HG03460 (cell line): ENCODE measurements at regions not wholly inside any gene's neighbourhood (a gene's known extent, or its start where the extent isn't known, plus 50 kb on each side); places are given as distances from the start of the nearest gene placed in this dataset.

ENCODE experiments used
- ATAC-seq: cut with Tn5 transposase; IDR thresholded peaks from one replicate; pipeline ENCODE4 v1.9.1; 2021; ENCODE audit not compliant: unreplicated experiment

GRCh38 chr12:115473257-115473956 is 789.4 kb upstream of the TBX3 start:
- ATAC-seq, result no peak

GRCh38 chr12:115472852-115473251 is 788.9 kb upstream of the TBX3 start:
- ATAC-seq, result no peak

GRCh38 chr12:115470977-115471376 is 787.0 kb upstream of the TBX3 start:
- ATAC-seq, result no peak

- no peak for ATAC-seq
These were observed 786.6 kb upstream of the TBX3 start for GRCh38 chr12:115470526-115470925.

- no peak for ATAC-seq
These were observed 784.1 kb upstream of the TBX3 start for GRCh38 chr12:115468087-115468510.

- ATAC-seq, result no peak
These were observed 783.6 kb upstream of the TBX3 start for GRCh38 chr12:115467531-115467930.

GRCh38 chr12:115466076-115466475 is 782.1 kb upstream of the TBX3 start:
- no peak for ATAC-seq

- ATAC-seq, result no peak
These were observed 780.7 kb upstream of the TBX3 start for GRCh38 chr12:115464661-115465060.

GRCh38 chr12:115464111-115464581 is 780.2 kb upstream of the TBX3 start:
- no peak for ATAC-seq

GRCh38 chr12:115461401-115461800 is 777.4 kb upstream of the TBX3 start:
- no peak for ATAC-seq

GRCh38 chr12:115457798-115458197 is 773.8 kb upstream of the TBX3 start:
- no peak for ATAC-seq

- no peak for ATAC-seq
These were observed 773.1 kb upstream of the TBX3 start for GRCh38 chr12:115456946-115457689.

- no peak for ATAC-seq
These were observed 771.3 kb upstream of the TBX3 start for GRCh38 chr12:115455268-115455681.

- ATAC-seq, result no peak
These were observed 768.8 kb upstream of the TBX3 start for GRCh38 chr12:115452751-115453281.

GRCh38 chr12:115451780-115452736 is 768.1 kb upstream of the TBX3 start:
- no peak for ATAC-seq

- ATAC-seq, result no peak
These were observed 767.3 kb upstream of the TBX3 start for GRCh38 chr12:115451151-115451779.

- ATAC-seq, result no peak
These were observed 766.7 kb upstream of the TBX3 start for GRCh38 chr12:115450710-115451109.

GRCh38 chr12:115450017-115450416 is 766.0 kb upstream of the TBX3 start:
- ATAC-seq, result no peak

GRCh38 chr12:115449526-115449925 is 765.6 kb upstream of the TBX3 start:
- no peak for ATAC-seq

GRCh38 chr12:115444346-115444745 is 760.4 kb upstream of the TBX3 start:
- no peak for ATAC-seq
